Endothelial cell of umbilical vein (primary cell): ENCODE measurements at regions not wholly inside any gene's neighbourhood (a gene's known extent, or its start where the extent isn't known, plus 50 kb on each side); places are given as distances from the start of the nearest gene placed in this dataset.

Experiments used
- BruUV-seq: library from RNA; stranded (reverse); fragments of 400-500 nt; replicated peaks from 2 replicates; lab custom pipeline; 2021; lab: Mats Ljungman, UMichigan
- CTCF ChIA-PET: fragments of 300-600, 350-600 bp; sonication (Branson Sonifier 250); formaldehyde crosslinking; loops from one replicate; lab custom pipeline; 2021; ENCODE audit warnings: antibody characterized with exemption, inconsistent platforms; lab: Charles Lee
- POLR2A ChIA-PET: fragments of 300-600, 350-600 bp; sonication (Branson Sonifier 250); formaldehyde crosslinking; loops from one replicate; lab custom pipeline; 2021; ENCODE audit warnings: antibody characterized with exemption, inconsistent platforms; lab: Charles Lee
- DNase-seq: peaks from one replicate; pipeline ENCODE4 v3.0.0-alpha.2; 2011; ENCODE audit warnings: low read depth, low spot score
- FAIRE-seq: peaks from 2 replicates; lab custom pipeline; 2011; peaks lifted over from hg19 to GRCh38; lab: Jason Lieb, UNC
- H2AFZ ChIP-seq: 2 replicates; pipeline ENCODE4 v1.6.0; 2012; ENCODE audit warnings: low read depth, low read length, control low read depth, inconsistent platforms
- H3K27ac ChIP-seq: 2 replicates; pipeline ENCODE4 v1.5.1; 2011; ENCODE audit warnings: low read depth, mild to moderate bottlenecking, control low read depth, low read length, moderate library complexity; ENCODE audit not compliant: insufficient read depth
- H3K27me3 ChIP-seq, 2 experiments: 2 replicates each; pipeline versions ENCODE4 v1.6.0 to v1.6.1; 2011; ENCODE audit warnings: low read length in 2 of 2, mixed read lengths in 1 of 2; ENCODE audit not compliant: control insufficient read depth in 2 of 2, insufficient read depth in 2 of 2
- H3K36me3 ChIP-seq, 2 experiments: 2 replicates in 1 of 2; 3 replicates in 1 of 2; pipeline ENCODE4 v1.5.1; 2011; ENCODE audit warnings: low read length in 2 of 2, mild to moderate bottlenecking in 1 of 2, moderate library complexity in 1 of 2; ENCODE audit not compliant: control insufficient read depth in 2 of 2, insufficient read depth in 2 of 2; ENCODE audit errors: extremely low read depth in 1 of 2
- H3K4me1 ChIP-seq: 3 replicates; pipeline ENCODE4 v1.5.1; 2011; ENCODE audit warnings: mild to moderate bottlenecking, low read length; ENCODE audit not compliant: control insufficient read depth, insufficient read depth; ENCODE audit errors: extremely low read depth
- H3K4me2 ChIP-seq: 2 replicates; pipeline ENCODE4 v1.6.1; 2011; ENCODE audit warnings: low read length, control low read depth, mixed read lengths; ENCODE audit not compliant: insufficient read depth
- H3K4me3 ChIP-seq, 3 experiments: fragments of 200-600 bp in 1 of 3; sonication (generic), shearing (Covaris generic) in 1 of 3; replicated peaks in 1 of 3; 2 replicates each; pipeline ENCODE4 v1.5.1; 2011 to 2016; ENCODE audit warnings: control low read depth in 3 of 3, low read length in 3 of 3, mild to moderate bottlenecking in 2 of 3, inconsistent platforms in 1 of 3, low read depth in 1 of 3, moderate library complexity in 1 of 3; ENCODE audit not compliant: insufficient read depth in 1 of 3
- H3K79me2 ChIP-seq: 2 replicates; pipeline ENCODE4 v1.6.0; 2012; ENCODE audit warnings: low read length, inconsistent platforms; ENCODE audit not compliant: control insufficient read depth, insufficient read depth
- H3K9ac ChIP-seq: replicated peaks from 2 replicates; pipeline ENCODE3; 2011; ENCODE audit warnings: low read length, control low read depth; ENCODE audit not compliant: insufficient read depth; ENCODE audit errors: extremely low read depth
- H3K9me1 ChIP-seq: replicated peaks from 3 replicates; pipeline ENCODE4 v1.6.0; 2011; ENCODE audit warnings: mild to moderate bottlenecking, low read length; ENCODE audit not compliant: control insufficient read depth, insufficient read depth; ENCODE audit errors: extremely low read depth
- H3K9me3 ChIP-seq: replicated peaks from 2 replicates; pipeline ENCODE4 v1.5.1; 2012; ENCODE audit warnings: low read length, inconsistent platforms; ENCODE audit not compliant: control insufficient read depth, insufficient read depth
- H4K20me1 ChIP-seq: replicated peaks from 2 replicates; pipeline ENCODE3; 2011; ENCODE audit warnings: mild to moderate bottlenecking, low read length; ENCODE audit not compliant: control insufficient read depth, insufficient read depth; ENCODE audit errors: extremely low read depth
- EZH2 ChIP-seq: IDR thresholded peaks from 2 replicates; pipeline ENCODE4 v1.6.1; 2012; ENCODE audit warnings: borderline replicate concordance, low read depth, mild to moderate bottlenecking, moderate library complexity, low read length, inconsistent platforms; ENCODE audit not compliant: severe bottlenecking
- FOS ChIP-seq: IDR thresholded peaks from 2 replicates; pipeline ENCODE4 v1.6.1; 2011; ENCODE audit warnings: mild to moderate bottlenecking, low read length, moderate library complexity, borderline replicate concordance; ENCODE audit not compliant: insufficient read depth
- GATA2 ChIP-seq: IDR thresholded peaks from 2 replicates; pipeline ENCODE4 v1.7.0; 2011; ENCODE audit warnings: low read depth, mild to moderate bottlenecking, moderate library complexity, mixed read lengths, low read length; ENCODE audit not compliant: insufficient read length, insufficient read depth
- JUN ChIP-seq: IDR thresholded peaks from 2 replicates; pipeline ENCODE4 v1.6.1; 2011; ENCODE audit warnings: borderline replicate concordance, low read depth; ENCODE audit not compliant: insufficient read length, insufficient read depth
- MYC ChIP-seq: IDR thresholded peaks from one replicate; pipeline ENCODE4 v1.6.1; 2011; ENCODE audit warnings: mild to moderate bottlenecking, low read depth, low read length
- POLR2A ChIP-seq: IDR thresholded peaks from 2 replicates; pipeline ENCODE4 v1.6.1; 2012; ENCODE audit warnings: low read depth, mild to moderate bottlenecking, control low read depth, low read length
- POLR2AphosphoS5 ChIP-seq: IDR thresholded peaks from 2 replicates; pipeline ENCODE4 v1.6.1; 2012; ENCODE audit warnings: low read depth, mild to moderate bottlenecking, control low read depth, low read length, moderate library complexity; ENCODE audit not compliant: insufficient read depth
- dilution Hi-C: fragments of 300-500 bp; cut with MboI; formaldehyde crosslinking; loops from one replicate; pipeline ENCODE4 v1.15.0; 2019; ENCODE audit warnings: low sequenced_read_pairs; ENCODE audit not compliant: extremely low pct_ligation_motif_present
- intact Hi-C: fragments of 100-400 bp; cut with micrococcal nuclease; formaldehyde crosslinking; loops from one replicate; pipeline ENCODE4 v1.10.0; 2022
- TF ChIP-seq, protein P1 (sequence below), 2 donors: IDR thresholded peaks; 1 replicate in 1 of 2; 2 replicates in 1 of 2; pipeline ENCODE4 v1.5.1; 2011; ENCODE audit warnings: low read length in 2 of 2, mild to moderate bottlenecking in 2 of 2, moderate library complexity in 2 of 2, control low read depth in 1 of 2, inconsistent platforms in 1 of 2, low read depth in 1 of 2; ENCODE audit not compliant: insufficient read depth in 1 of 2; ENCODE audit errors: extremely low read depth in 1 of 2
- TF ChIP-seq, protein P2 (sequence below): IDR thresholded peaks from 2 replicates; pipeline ENCODE4 v1.6.1; 2011; ENCODE audit not compliant: insufficient read depth, insufficient read length

DNA sequence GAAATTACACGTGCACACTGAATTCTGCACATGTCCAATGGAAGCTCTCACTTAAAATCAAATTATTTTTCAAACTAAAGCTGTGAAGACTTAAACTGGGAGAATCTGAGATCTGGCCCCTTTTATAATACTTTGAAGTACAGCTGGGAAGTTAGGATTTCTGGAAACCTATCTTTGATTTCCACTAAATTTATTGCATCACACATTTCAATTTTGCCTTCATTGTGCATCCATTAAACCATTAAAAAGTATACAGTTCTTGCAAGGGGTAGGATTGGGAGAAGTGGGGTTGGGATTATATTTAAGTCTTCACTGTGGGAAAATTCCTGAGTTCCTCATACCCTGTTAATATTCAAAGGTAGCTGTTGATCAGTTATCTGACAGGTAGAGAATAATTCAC, 1229.6 kb upstream of the ZEB2 start:
- H2AFZ ChIP-seq, result no peak overlapping the region
- no peak overlapping the region for H3K9ac ChIP-seq
- no peaks in the 10 kb centered on the region for H3K27me3 ChIP-seq
- ChIA-PET CTCF (interaction anchor here (0.8 kb wide), 1 partner anchor 17 kb away, joined by 3 read pairs; no protein-coding TSS in a partner anchor), POLR2A (no interaction called here)
- no peak for DNase-seq
- no peak overlapping the region for H3K4me2 ChIP-seq
- BruUV-seq, result no TSS peak
- no peaks in the 10 kb centered on the region for H4K20me1 ChIP-seq
- peaks cover 35% of the 10 kb centered on the region for H3K4me1 ChIP-seq
- H3K9me3 ChIP-seq, result no peaks in the 10 kb centered on the region
- H3K27ac ChIP-seq, result no peak overlapping the region
- dilution Hi-C loops (no loop called here), intact Hi-C loops (no loop called here)
- H3K4me3 ChIP-seq, result no peak overlapping the region
- FAIRE-seq, result no peak
- no peaks in the 10 kb centered on the region for H3K36me3 ChIP-seq
- no peaks in the 10 kb centered on the region for H3K9me1 ChIP-seq
- no peaks in the 10 kb centered on the region for H3K79me2 ChIP-seq
- TF ChIP-seq FOS (no peak), JUN (no peak), EZH2 (no peak), MYC (no peak), POLR2AphosphoS5 (no peak), GATA2 (no peak), POLR2A (no peak)
- TF ChIP-seq, protein P1, sequence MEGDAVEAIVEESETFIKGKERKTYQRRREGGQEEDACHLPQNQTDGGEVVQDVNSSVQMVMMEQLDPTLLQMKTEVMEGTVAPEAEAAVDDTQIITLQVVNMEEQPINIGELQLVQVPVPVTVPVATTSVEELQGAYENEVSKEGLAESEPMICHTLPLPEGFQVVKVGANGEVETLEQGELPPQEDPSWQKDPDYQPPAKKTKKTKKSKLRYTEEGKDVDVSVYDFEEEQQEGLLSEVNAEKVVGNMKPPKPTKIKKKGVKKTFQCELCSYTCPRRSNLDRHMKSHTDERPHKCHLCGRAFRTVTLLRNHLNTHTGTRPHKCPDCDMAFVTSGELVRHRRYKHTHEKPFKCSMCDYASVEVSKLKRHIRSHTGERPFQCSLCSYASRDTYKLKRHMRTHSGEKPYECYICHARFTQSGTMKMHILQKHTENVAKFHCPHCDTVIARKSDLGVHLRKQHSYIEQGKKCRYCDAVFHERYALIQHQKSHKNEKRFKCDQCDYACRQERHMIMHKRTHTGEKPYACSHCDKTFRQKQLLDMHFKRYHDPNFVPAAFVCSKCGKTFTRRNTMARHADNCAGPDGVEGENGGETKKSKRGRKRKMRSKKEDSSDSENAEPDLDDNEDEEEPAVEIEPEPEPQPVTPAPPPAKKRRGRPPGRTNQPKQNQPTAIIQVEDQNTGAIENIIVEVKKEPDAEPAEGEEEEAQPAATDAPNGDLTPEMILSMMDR (IDR thresholded peaks at IDR 0.05; ENCODE audit: extremely low read depth in 1 of 2, insufficient read depth in 1 of 2, low read depth in 1 of 2, low read length in 2 of 2), result no peak
- TF ChIP-seq, protein P2, sequence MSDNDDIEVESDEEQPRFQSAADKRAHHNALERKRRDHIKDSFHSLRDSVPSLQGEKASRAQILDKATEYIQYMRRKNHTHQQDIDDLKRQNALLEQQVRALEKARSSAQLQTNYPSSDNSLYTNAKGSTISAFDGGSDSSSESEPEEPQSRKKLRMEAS, result no peak
